NK-92 treated with Interleukin-12 subunit alpha and Interleukin-12 subunit beta, amount 100 ng/mL, for 24 hours (cell line): ENCODE measurements at regions not wholly inside any gene's neighbourhood (a gene's known extent, or its start where the extent isn't known, plus 50 kb on each side); places are given as distances from the start of the nearest gene placed in this dataset.
"Not testable (repeated sequence)": the region's sequence is repeated elsewhere in the genome, so short reads cannot be mapped to it uniquely, and the experiment has no call there.

Experiments used
- DNase-seq: peaks from one replicate; lab custom pipeline; 2025; lab: John Stamatoyannopoulos, UW

- DNase-seq, result no peak
These were observed 547.9 kb upstream of the BRINP1 start for GRCh38 chr9:119917175-119917574.

DNA sequence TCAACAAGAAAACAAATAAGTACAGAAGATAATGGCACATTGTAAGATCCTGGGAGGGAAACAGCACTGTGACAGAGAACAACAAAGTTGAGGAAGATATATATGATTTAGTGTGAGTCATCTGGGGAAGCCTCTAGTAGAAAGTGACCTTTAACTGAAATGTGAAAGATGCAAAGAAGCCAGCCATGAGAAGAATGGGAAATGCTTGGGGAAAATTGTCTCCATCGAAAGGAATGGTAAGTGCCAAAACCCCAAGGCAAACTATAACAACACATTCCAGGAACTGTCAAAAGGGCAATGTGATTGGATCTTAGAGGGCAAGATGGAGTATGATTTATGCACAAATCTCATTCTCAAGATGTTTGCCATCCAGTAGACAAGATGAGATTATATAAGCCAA lies 537.8 kb upstream of the BRINP1 start:
- no peak for DNase-seq

DNA sequence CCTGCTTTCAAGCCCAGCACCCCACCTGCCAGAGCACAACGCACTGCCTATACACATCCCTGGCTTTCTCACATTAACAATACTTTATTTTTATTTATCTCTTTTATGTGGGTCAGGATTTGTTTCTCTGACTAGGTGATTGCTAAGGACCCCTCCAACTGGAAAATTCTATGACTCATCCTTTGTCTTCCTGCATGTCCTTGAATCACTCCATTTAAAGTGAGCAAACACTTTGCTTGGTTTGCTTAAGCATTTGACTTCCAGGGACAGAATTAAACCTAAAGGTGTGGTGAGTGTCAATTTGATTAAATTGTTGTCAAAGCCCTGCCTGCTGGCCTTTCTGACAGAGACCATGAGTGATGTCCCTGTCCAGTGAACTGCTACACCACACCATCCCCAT lies 536.5 kb upstream of the BRINP1 start:
- no peak for DNase-seq

DNA sequence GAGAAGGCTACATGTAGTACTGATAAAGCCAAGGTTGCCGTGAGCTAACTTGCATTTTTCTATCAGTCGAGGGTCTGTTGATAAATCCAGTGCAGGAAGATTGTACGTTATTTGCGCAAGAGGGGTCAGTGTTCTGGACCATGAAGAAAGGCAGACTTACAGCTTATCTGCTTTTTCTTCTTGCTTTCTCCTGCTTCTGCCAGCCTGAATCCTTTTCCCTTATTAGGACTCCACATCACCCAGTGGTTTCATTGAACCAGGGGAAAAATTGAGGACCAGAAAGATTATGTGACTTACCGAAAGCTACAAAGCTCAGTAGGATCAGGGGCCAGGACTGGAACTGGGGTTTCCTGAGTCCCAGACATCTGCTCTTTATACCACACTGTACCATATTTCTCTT lies 534.6 kb upstream of the BRINP1 start:
- no peak for DNase-seq

- no peak for DNase-seq
These were observed 533.4 kb upstream of the BRINP1 start for GRCh38 chr9:119902611-119903010.

DNA sequence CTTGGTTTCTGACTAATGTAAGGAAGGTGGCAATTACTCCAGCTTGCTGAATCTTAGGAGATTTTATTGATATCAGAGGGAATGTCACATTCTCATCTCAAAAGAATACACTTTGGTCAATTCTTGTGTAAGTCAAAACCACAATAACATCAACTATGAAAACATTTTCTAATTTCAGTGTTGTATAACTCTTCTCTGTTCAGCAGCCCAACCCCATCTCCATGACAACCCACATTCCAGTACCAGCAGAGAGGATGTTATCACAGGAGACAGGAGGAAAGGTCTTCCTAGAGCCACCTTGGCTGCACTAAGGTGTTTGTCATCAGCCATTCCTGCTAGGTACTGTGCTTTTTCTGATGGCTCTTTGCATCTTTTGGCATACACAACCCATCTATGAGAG lies 529.1 kb upstream of the BRINP1 start:
- DNase-seq, result no peak

DNA sequence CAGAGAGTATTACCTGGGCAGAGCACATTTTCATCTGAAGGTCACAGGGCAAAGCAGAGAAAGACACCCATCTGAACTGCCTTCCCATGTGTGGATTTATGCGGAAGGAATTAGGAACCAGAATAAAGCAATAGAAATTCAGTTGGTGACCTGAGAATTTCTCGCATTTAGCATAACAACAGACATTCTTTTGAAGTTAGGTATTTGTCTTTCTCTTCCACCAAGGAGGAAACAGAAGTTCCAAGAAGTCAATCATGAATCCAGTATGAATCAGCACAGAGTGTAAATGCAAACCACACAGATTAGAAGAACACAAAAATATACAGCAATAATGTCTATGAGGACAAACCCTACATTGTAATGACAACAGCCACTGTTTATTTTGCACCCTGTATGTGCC lies 515.2 kb upstream of the BRINP1 start:
- no peak for DNase-seq

GRCh38 chr9:119881898-119882297 lies 512.7 kb upstream of the BRINP1 start:
- no peak for DNase-seq

DNA sequence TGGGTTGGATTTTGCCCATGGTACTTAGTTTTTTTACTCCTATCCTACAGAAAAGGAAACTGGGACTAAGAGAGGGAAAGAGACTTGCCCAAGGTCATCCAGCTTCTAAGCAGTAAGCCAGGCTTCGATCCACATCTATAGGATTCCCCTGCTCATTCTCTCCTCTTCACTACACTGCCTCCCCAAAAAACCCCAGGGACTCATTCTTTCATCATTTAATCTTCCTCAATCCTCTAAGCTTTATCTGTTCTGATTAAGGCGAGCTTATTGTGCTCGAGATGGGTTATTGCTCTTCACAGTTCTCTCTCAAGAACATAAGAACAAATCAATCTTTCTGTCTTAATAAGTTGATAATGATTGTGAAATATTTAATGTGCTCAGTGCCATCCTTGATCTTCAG lies 511.1 kb upstream of the BRINP1 start:
- DNase-seq, result no peak

GRCh38 chr9:119877306-119877705 lies 508.1 kb upstream of the BRINP1 start:
- DNase-seq, result no peak

GRCh38 chr9:119873877-119874276 lies 504.6 kb upstream of the BRINP1 start:
- DNase-seq, result no peak

- DNase-seq, result not testable (repeated sequence)
These were observed 501.0 kb upstream of the BRINP1 start for GRCh38 chr9:119870251-119870650.

- no peak for DNase-seq
These were observed 499.5 kb upstream of the BRINP1 start for GRCh38 chr9:119868694-119869093.

- no peak for DNase-seq
These were observed 492.6 kb upstream of the BRINP1 start for GRCh38 chr9:119861842-119862241.

GRCh38 chr9:119859128-119859527 lies 489.9 kb upstream of the BRINP1 start:
- no peak for DNase-seq

GRCh38 chr9:119853126-119853525 lies 483.9 kb upstream of the BRINP1 start:
- DNase-seq, result no peak

- no peak for DNase-seq
These were observed 483.2 kb upstream of the BRINP1 start for GRCh38 chr9:119852390-119852789.

DNA sequence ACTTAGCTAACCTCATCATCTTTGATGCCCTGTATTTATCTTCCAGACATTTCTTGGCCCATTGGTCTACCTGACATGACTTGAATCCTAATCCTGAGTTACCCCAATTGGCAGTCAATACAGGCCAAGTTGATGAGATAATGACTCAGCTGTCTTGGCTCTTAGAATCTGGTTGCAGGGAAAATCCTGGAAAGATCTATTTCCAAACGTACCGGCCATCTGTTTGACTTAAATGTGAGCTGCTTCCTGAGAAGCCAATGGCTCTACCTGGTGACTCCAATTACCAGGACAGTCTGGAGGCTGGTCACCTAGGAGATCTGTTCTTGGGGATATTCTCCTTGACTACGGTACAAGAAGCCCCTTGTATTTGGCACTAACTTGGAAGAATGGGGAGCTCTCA lies 475.2 kb upstream of the BRINP1 start:
- no peak for DNase-seq

DNA sequence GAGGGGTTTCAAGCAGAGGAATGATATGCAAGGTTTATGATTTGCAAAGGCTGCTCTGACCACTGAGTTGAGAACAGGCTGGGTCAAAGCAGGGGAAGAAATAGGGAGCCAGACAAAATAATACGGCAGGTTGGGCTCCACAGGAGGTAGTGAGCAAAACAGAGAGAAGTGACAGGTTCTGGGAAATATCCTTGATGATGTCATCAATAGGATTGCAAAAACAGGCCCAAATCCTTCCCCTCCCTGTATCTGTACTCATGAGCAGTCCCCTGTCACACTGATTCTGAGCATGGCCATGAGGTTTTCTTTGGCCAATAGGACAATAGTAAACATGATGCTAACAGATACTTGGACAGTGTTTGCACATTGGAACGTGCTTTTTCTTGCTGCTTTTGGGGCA lies 471.8 kb upstream of the BRINP1 start:
- DNase-seq, result no peak

GRCh38 chr9:119839888-119840287 lies 470.7 kb upstream of the BRINP1 start:
- DNase-seq, result no peak

- DNase-seq, result no peak
These were observed 469.0 kb upstream of the BRINP1 start for GRCh38 chr9:119838210-119838609.

DNA sequence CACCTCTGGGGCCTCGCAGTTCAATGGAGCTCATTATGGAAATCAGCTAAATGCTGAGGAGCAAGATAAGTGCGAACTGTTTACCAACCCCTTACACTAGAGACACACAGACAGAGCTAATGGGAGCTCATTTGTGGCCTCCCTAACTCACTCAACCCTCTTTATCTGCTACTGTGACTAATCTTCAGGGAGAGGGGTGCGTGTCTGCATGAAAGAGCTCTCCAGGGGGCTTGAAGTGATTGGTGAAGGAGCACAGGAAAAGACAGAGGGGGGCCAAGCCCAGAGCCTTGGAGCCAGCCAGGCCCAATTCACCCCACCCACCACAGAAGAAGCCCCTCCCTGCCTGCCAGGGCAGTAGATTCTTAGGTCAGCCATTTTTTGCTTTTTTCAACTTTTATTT lies 466.8 kb upstream of the BRINP1 start:
- DNase-seq, result no peak

DNA sequence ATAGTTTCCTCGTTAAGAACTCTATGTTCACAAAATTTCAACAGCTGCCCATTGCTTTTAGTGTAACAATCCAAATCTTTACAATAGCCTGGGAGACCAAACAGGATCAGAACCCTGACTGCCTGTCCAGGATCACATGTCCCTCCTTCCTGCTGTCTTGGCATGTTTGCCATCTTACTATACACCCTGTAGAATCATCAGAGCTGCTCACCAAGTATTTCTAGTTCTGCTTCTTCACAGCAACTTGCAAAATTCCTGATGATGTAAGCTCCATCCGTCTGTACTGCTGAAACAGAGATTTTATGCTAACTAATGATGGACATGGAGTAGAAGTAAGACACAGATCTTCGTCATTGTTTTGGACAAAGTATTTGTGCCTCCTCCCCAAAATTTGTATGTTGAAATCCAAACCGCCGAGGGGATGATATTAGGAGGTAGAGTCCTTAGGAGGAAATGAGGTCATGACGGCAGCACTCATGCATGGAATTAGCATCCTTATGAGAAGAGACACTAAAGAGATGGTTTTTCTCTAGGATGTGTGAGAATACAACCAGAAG lies 464.9 kb upstream of the BRINP1 start:
- DNase-seq, result no peak

DNA sequence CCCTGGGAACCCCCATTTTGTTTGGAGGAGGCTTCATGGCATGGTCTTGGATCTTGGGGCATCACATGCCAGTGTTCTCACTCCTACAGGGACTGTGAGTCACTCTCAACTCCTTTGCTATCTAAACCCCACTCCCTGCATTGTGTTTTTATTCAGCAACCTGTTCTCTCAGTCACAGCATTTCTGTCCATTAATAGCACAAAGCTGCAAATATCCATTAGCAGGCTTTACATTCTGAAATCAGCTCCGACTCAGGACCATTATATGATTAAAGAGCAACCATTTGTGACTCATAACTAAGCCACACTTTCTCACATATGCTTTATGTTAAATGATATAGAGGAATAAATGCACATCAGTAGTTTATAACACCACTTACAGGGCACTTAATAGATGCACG lies 462.1 kb upstream of the BRINP1 start:
- no peak for DNase-seq

- DNase-seq, result no peak
These were observed 460.5 kb upstream of the BRINP1 start for GRCh38 chr9:119829748-119830147.
